Gastrocnemius medialis (tissue), 4 donors: ENCODE measurements at regions not wholly inside any gene's neighbourhood (a gene's known extent, or its start where the extent isn't known, plus 50 kb on each side); places are given as distances from the start of the nearest gene placed in this dataset.

ENCODE experiments used
- CTCF ChIP-seq, 5 experiments: fragments of 450-650 bp in 3 of 5; fragments of 200-600 bp in 2 of 5; sonication (generic) in 2 of 5; IDR thresholded peaks in 4 of 5; conservative IDR thresholded peaks in 1 of 5; 1 replicate in 4 of 5; 2 replicates in 1 of 5; pipeline ENCODE4 v1.5.1; 2016 to 2019; ENCODE audit warnings: antibody characterized with exemption in 5 of 5, mild to moderate bottlenecking in 3 of 5, moderate library complexity in 3 of 5
- POLR2A ChIP-seq, 2 donors: fragments of 450-650 bp; IDR thresholded peaks; one replicate each; pipeline ENCODE4 v1.6.1; 2017; ENCODE audit warnings: antibody characterized with exemption in 2 of 2, mild to moderate bottlenecking in 2 of 2, moderate library complexity in 2 of 2

- TF ChIP-seq CTCF (IDR thresholded peaks at IDR 0.05 in 4 of 5, conservative IDR thresholded peaks at IDR 0.05 in 1 of 5) (no peak), POLR2A (IDR thresholded peaks at IDR 0.05) (no peak)
Observed at GRCh38 chr2:226295123-226295522, 504.5 kb downstream of the IRS1 start.
